Iris pigment epithelial cell (primary cell): ENCODE measurements at regions not wholly inside any gene's neighbourhood (a gene's known extent, or its start where the extent isn't known, plus 50 kb on each side); places are given as distances from the start of the nearest gene placed in this dataset.

ENCODE experiments used
- DNase-seq: peaks from one replicate; pipeline ENCODE4 v3.0.0-alpha.2; 2011; ENCODE audit warnings: low read depth

DNA sequence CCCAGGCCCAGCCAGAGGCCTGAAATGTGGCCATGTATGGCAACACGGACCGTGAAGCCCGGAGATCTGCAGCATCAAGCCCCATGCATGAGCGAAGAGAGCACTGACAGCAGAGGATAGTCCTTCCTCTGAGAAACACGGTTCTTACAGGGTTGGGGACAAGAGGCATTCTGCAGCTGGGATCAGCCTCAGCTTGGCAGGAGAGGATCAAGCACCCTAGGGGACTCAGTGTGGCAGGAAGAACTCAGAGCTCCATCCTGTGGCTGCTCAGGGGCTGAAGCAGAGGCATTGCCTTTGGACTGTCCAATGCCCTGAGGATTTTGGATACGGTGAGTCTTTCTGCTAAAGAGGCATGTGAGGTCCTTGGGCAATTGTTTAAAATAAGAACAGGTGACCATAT, 368.7 kb downstream of the ZNF516 start:
- no peak for DNase-seq

DNA sequence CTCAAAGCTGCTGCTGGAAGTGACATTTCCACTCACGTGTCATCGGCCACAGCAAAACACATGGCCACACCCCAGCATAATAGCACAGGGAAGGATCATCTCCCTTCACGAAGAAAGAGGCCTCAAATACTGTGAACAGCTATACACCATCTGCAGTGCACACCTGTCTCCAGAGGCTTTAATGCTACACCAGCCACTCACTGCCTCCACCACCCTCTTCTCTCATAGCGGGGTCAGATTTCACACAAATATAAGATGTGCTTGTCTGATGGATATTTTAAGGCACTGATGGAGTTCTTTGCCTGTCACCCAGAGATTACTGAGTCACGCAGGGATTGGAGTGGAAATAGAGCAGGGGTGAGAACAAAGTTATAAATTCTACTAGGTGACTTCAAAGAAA, 374.0 kb downstream of the ZNF516 start:
- no peak for DNase-seq

DNA sequence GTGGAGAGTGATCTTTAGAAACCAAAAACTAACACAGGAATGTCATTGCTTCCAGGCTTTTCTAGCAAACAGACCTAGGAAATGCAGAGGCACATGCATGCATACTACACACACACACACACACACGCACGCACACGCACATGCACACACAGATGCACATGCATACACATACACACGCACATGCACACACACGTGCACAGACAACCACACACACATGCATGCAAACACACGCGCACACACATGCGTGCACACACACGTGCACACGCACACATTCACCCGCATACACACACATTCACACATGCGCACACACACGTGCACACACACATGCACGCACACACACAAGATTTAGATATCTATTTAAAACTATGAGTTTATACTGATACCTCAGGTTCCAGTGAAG, 379.5 kb downstream of the ZNF516 start:
- DNase-seq = no peak

DNA sequence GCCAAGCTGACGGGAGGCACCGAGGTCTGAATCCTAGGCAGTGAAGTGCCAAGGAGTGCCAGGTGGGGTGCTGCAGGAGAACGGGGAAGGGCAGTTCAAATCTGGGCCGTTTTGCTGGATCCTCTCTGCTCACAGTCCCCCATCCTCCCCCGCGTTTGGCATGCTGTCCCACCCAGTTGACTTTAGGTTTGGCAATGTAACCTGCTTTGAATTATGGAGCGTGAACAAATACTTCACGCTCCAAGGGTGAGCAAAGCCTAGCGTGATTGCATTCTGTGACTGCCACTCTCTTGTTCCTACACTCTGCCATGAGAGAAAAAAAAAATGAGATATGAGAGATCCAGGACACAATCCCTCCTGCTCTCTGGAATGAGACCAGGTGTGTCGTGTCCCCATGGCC, 381.9 kb downstream of the ZNF516 start:
- DNase-seq = no peak

DNA sequence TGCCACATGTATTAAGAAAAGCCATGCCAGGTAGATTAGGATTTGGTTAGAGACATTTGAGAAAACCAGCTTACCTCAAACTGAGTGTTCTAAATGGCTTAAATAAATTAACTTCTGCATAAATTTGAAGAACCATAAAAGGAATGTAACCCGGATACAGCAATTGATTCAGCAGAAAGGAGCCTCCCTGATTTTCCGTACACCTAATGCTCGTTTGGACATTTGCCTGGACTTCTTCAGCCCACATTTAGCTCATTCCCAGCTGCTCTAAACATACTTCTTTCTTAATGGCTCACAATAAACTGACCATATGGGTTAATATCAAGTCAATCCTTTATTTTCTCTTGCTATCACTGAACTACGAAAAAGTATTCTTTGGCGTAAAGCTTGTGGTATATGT, 392.4 kb downstream of the ZNF516 start:
- DNase-seq = no peak

DNA sequence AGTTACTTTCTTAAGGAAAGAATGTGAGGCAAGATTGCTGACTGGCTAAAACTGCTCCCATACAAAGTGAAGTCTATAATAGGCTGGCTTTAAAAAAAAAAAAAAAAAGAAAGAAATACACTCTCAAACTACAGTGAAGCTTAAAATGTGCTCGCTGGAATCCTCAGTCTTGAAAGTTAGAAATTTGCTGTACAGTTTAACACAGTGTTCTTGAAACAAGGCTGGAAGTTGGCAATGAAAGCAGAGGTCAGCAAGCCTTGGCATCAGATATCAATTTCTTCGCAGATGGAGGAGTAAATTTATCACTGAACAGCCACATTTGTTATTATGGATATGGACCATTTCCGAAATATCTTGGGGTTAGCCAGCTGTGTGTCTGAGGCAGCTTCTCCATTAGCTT, 392.9 kb downstream of the ZNF516 start:
- no peak for DNase-seq

DNA sequence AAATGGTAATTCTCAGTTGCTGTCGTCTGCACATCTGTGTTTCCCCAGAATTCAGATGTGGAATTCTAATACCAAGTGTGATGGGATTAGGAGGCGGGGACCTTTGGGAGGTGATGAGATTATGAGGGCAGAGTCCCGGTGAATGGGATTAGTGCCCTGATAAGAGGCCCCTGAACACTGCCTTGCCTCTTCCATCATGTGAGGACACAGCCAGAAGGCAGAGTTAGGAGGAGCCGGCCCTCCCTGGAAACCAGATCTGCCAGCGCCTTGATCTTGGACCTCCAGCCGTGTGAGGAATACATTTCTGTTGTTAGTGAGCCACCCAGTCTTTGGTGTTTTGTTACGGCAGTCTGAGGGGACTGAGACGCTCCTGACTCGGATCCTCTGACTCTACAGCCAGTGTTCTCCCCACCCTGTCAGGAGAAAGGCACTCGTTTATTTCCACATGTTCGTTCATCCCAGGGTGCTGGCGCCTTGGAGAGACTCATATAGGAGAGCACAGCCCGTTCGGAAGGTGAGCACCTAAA, 395.0 kb downstream of the ZNF516 start:
- DNase-seq = no peak

DNA sequence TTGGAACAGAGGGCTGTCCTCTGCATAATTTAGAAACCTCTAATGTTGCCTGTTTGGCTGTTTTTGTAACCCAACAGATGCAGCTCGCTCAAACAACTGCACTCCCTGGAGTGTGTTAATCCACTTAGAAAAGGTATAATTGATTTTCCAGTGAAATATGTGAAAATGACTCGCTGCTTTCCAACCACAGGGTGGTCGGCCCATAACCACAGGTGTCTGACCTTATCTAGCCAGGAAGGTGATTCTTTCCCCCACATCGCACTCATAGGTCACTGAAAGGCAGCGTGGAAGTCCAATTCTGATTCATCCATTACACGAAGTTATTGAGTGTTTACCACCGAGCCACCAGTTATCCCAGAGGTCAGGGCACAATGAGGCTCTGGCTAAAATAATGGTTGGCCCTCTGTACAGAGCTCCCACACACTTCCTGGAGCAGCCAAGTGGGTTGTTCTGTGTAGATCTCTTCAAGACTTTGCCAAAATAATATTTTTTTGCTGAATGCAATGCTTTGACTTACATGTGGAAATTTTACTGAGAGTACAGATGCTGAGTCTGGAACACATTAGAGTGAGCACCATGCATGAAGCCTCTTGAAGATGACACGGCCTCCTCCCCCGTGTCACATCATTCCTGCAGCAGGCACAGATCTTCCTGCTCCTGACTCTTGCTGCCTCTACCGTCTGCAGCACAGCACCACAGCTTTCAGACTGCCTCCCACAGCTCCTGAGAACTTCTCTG, 396.2 kb downstream of the ZNF516 start:
- DNase-seq = no peak

DNA sequence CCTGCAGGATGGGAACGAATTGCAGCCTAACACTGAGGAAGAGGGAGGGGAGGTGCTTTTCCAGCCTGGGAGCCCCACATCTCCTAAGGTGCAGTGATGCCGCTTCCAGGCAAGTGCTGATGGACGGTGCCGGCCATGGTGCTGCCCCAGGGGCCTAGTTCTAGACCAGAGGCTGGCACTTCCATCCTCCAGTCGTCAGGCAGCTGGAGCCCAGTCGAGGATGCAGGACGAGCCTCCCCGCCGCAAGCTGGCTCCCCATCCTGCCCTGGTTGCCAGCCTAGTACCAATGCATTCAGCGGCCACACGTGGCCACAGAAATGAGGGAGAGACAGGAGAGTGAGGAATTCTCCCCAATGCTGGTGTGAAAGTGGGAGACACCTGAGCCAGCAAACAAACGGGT, 413.5 kb downstream of the ZNF516 start:
- DNase-seq = no peak

DNA sequence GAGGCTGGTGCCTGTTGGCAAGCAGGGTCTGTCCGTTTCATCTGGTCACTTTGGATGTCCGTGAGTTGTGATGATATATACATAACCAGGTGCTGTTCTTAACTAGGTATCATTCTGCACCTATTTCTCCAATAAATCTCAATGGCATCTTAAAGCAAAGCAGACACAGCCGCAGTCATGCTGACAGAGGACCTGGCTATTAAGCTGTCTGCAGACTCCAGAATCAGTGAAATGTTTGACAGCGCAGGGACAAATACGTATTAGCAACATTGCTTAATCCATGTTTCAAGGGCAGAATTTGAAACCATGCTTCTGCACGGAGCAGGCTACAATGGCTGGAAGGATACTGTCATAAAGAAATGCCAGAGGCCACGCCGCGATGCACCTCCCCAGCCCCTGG, 414.6 kb downstream of the ZNF516 start:
- no peak for DNase-seq

DNA sequence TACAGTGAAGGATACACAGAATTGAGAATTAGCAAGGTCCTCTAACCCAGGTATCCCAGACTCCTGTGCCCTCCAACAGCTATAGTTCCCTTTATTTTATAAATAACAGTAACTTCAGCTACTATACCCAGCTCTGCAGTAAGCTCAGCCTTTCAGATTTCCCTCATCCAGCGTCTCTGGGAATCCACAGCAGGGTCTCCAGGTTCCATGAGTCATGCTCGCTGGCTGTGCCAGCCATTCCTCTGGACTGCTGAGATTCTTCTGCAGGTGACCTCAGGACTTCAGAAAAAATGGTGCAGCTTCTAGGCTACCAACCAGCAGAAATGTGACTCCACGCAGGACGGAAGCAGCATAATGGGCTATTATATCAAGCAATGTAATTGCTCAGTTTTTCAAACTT, 419.3 kb downstream of the ZNF516 start:
- no peak for DNase-seq

DNA sequence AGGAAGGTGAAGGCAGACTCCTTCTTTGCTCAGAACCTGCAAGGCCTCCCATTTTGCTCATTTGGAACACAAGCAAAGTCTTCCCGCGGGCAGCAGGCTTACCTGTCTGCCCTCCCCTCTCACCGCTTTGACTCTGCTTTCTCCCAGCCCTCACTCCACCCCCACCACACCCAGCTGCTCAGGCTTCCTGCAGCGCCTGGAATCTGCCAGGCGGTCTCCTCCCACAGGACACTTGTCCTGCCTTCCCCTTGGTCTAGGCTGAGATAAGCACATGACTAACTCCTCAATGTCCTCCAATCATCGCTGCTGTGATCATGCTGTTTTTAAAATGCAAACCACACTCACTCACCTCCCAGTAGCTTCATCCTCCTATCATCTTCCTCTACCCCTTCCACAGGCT, 430.0 kb downstream of the ZNF516 start:
- DNase-seq = no peak

DNA sequence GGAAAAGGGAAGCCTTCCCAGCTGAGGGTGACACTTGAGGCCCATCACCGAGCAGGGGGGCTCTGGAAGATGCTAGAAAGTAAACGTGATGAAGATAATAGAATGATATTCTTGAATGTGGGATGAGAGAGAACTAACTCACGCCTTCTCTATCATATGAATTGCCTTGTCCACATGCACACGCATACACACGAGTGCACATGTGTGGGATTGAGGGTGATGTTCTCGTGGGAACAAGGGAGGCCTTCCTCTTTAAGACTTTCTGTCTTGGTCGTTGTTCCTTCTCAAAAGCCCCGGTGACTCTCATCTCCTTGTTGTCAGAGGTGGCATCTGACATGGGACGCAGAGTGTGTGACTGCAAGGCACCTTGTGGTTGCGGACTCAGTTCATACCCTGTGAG, 436.9 kb downstream of the ZNF516 start:
- no peak for DNase-seq

DNA sequence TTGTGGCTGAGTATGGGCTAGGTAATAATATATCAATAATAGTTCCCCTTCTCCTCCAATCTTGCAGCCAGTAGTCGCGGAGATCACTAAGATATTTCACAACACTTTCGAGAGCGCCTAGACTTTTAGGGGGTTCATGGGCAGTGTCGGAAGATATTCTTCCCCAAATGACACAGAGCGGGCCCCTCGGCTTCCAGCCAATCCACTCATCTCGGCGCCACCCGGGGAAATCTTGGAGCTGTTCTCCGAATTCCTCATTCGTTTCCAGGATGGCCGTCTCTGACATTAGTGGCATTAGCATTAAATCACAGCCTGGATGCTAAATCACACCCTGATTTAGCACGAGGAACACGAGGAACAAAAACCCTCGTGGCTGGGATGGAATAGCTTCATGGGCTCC, 437.7 kb downstream of the ZNF516 start:
- DNase-seq = no peak

DNA sequence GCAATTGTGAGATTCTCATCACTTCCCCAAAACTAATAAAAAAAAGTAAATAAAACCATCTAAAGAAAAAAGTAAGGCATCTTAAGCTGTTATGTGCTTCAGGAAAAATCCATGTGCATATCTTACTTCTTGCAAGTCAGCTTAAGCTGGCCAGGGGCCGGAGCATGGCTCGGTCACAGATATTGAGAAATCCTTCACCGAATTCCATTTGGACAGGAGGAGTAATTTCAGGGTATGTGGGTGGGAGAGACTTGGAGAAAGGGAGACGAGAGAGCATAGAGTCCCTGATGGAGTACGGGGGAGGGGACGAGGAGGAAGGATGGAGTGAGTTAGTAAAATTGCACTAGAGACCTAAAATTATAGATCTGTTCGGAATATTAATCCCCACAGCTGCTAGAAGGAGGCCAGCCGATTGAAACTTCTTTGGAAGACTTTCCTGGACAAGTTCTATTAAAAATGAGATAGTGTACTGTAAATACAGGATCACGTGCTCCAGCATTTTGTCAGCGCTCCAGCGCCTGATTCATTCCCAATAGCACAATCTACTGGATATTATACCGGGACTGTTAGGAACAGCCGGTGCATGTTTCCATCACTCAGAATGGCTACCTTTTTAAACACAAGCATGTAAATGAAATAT, 438.5 kb downstream of the ZNF516 start:
- no peak for DNase-seq

DNA sequence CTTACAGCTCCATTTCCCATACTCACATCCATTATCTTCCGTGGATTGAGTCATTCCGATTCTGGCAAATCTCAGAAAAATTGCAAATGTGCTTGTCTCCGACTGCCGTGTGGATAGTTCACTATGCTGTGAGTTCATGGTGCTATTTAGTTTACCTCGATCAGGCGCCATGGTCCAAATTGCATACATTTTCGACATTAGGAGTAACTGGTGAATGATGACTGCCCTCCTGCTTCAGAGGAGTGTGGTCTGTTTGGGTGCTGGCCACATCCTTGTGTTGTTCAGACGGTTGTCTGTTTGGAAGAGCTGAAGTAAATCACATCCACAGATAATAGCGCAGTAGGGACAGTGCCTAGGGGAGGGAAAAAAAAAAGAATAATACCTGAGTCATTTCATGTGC, 439.5 kb downstream of the ZNF516 start:
- DNase-seq = no peak

DNA sequence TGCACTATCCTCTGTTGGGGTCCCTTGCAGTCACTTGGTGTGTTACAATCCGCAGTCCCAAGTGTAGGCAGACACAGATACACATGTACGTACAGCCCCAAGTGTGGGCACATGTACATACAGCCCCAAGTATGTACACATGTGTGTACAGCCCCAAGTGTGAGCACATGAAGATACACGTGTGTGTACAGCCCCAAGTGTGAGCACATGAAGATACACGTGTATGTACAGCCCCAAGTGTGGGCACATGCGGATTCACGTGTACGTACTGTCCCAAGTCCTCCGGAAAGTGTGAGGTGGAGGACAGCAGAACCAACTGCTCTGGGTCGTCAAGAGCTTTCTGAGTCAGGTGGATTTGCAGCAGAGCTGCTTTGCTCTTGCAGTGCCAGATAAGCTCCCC, 440.0 kb downstream of the ZNF516 start:
- DNase-seq = no peak

DNA sequence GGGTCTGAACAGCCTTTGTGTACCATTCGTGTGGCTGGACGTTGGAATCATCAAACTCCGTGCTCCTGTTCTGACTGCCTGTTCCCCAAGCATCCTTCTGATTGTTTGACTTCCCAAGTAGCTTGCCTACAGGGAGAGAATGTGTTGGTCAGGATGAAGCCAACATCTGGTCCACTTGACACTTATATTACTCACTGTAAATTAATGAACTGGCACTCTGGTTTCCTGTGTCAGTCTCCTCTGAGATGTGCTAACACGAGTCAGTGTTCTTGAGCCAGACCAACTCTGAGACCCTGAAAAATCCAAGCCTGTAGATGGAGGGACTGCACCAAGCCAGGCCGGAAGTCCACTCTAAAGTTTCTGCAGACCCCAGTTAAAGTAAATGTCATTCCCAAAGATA, 440.9 kb downstream of the ZNF516 start:
- no peak for DNase-seq

DNA sequence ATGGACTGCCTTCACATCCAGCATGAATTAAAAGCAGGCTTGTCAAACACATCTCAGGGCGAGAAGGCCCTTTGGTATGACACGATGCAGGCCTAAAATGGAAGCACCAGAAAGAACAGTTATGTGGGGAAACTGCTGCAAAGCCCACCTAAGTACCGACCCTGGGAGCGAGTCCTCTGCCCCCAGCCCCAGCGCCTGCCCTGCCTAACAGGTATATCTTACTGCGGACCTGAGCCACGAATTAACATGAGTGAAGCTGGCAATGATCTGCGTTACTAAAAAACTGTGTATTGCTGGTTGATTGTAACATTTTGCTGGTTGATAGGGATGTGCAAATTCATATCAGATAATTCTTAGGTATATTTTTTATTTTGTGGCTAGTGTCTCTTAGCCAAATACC, 441.5 kb downstream of the ZNF516 start:
- no peak for DNase-seq

DNA sequence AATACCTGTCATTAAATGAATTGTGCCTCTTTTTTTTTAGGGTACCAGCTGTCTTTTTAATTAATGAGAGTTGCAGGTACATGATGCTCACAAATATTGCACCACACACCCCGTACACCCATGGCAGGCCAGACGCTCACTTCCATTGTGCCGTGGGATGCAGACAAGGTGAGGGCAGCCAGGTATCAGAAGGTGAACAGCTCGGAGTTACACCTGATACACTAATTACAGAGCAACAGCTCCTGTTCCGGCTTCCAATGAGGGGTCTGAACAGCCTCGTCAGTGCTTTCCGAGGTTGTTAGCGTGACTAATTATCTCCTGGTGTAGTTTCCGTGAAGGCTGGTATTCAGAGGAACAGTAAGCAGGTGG, 442.8 kb downstream of the ZNF516 start:
- DNase-seq = no peak

DNA sequence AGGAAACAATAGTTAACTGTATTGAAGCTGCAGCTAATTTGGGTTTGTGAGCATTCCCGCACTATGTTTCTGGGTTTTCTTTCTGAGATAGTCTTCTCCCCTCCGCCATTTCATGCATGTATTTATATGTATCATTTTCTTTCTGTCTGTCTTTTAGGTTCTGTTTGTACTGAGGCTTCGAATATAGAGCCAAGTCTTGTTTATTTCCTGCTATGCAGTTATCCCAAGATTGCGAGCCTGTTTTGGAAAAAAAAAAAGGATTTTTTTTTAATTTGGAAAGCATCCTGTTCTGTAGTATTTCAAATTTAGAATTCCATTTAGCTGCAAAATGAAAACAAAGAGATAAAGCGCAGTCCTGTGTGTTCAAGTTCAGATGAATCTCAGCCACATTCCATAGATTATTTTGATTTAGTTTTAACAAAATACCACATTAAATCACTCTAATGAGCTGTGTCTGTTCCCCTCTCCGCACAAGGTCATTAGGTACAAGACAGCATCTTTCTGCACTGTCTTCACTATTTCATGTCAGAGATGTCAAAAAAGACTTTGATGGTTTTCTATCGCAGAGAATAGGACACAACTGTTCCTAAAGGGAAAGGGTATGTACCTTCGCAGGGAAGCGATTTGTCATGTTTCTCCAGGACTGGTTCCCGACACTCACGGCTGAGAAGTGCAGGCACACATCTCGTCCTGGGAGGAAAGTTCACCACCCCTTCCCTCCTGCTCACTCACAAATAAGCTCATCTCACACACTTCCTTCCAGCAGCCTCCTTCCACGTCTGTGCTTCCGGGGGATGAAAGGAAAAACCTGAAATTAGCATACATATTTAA, 443.4 kb downstream of the ZNF516 start:
- no peak for DNase-seq

DNA sequence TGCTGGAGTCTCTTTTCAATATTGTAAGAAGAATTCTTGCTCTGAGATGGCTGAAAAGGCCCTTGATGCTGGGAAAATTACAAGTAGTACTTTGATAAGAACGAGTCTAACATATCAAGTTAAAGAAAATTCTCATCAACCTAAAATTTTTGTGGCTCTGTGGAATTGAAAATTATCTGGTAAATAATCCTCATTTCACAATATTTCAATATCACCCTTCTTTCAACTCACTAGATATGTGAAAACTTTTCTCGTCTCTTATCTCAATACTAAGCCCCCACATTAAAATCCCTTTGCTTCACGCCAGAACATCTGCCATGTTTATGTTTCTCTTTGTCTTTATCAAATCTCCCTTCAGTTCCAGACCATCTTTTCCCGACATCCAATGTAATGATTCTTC, 448.8 kb downstream of the ZNF516 start:
- no peak for DNase-seq

DNA sequence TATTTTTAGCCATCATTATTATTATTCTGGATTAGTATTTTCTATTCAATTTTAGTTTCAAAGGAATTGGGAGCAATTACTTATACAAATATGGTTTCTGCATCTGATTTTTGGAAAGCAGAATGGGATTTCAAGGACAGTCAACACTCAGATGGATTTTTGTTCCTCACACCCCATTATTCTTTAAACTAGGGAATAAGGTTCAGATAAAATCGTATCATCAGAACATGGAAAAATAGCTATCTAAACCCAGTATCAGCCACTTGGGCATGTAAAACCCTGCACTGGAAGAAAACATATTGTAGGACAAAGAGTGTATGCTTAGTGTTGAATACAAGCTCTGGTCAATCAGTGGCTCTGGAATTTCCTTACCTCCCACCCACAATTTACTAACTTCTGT, 452.5 kb downstream of the ZNF516 start:
- no peak for DNase-seq
